H1 (cell line): ENCODE measurements at regions not wholly inside any gene's neighbourhood (a gene's known extent, or its start where the extent isn't known, plus 50 kb on each side); places are given as distances from the start of the nearest gene placed in this dataset.

Source experiments
- BCL11A ChIP-seq, 2 experiments: IDR thresholded peaks; one replicate each; pipeline ENCODE4 v1.6.1; 2011; ENCODE audit warnings: low read depth in 2 of 2, low read length in 2 of 2, mild to moderate bottlenecking in 2 of 2
- CHD2 ChIP-seq: IDR thresholded peaks from 2 replicates; pipeline ENCODE4 v1.6.1; 2012; ENCODE audit warnings: low read length, improper control_type of control experiment
- ZNF274 ChIP-seq: IDR thresholded peaks from 2 replicates; pipeline ENCODE4 v1.7.0; 2012; ENCODE audit warnings: low read length, borderline replicate concordance; ENCODE audit errors: extremely low read depth

DNA sequence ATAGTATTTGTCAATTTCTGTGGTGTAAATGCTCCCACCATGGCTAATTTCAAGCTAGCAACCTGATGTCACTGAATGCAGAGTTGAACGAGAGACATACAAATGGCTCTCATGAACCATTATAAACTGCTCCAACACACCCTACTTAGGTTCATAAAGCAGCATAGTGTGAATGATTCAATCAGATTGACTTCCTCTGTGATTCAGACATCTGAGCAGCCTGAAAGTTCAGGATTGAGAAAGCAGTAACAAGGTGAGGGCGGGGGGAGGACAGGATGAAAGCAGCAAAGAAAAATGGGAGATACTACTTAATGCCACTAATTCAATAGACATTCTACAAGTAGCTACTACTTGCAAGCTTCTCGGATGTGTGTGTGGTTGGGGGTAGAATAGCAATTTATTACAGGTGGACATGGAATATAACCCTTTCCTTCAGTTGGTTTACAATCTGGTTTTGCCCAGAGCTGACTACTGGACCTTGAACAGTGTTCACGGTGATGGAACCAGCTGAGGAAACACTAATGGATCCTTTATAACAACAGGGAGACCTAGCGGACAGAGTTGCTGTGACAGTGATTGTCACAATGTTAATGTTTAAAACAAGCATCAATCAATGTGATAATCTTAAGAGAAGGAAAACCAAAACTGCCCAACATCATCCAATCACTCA, 52.5 kb upstream of the PELI2 start (continued):
- TF ChIP-seq ZNF274 (no peak), BCL11A (IDR thresholded peaks at IDR 0.05; ENCODE audit: low read depth in 2 of 2, low read length in 2 of 2) (no peak), CHD2 (no peak)
- TF ChIP-seq, all 59 proteins: peak for 0
